Left forelimb (tissue), 1 donor: ENCODE measurements at regions not wholly inside any gene's neighbourhood (a gene's known extent, or its start where the extent isn't known, plus 50 kb on each side); places are given as distances from the start of the nearest gene placed in this dataset.
"Not testable (repeated sequence)": the region's sequence is repeated elsewhere in the genome, so short reads cannot be mapped to it uniquely, and the experiment has no call there.

Experiments used
- DNase-seq: peaks from one replicate; pipeline ENCODE4 v3.0.0-alpha.2; 2018; ENCODE audit warnings: low spot score

DNA sequence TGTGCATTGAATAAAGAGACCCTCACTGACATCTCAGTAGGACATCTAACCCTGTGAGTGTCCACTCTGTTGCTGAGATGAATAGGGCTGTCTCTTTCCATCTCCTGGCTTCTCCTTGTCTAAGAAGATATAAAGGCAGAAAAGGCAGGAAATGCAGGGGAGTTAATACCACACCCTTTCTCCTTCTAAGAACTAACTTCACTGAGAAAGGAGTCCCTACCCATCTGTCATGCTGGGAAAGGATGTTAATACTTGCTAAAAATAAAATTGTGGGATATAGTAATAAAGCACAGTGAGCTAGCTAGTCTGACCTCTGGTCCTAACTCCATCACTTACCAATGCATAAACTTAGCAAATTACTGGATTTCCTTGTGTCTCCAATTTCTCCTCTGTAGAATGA, 213.9 kb upstream of the FIGN start:
- DNase-seq = no peak

DNA sequence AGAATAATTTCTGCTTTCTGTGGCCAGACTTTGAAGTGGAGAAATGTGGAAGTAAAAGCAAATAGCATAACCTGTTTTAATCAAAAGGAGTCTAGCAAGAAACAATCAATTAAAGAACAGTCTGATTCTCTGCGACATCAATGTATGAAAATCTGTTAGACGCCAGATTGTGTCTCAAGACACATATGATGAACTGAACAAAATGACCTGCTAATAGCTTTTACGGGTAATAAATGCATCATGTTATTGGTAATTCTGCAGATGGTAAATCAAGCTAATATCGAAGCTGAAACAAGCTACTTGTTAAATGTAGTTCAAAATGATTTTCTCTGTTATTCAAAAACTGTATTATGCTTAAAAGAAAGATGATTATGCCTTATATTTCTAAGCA, 208.5 kb upstream of the FIGN start:
- no peak for DNase-seq

DNA sequence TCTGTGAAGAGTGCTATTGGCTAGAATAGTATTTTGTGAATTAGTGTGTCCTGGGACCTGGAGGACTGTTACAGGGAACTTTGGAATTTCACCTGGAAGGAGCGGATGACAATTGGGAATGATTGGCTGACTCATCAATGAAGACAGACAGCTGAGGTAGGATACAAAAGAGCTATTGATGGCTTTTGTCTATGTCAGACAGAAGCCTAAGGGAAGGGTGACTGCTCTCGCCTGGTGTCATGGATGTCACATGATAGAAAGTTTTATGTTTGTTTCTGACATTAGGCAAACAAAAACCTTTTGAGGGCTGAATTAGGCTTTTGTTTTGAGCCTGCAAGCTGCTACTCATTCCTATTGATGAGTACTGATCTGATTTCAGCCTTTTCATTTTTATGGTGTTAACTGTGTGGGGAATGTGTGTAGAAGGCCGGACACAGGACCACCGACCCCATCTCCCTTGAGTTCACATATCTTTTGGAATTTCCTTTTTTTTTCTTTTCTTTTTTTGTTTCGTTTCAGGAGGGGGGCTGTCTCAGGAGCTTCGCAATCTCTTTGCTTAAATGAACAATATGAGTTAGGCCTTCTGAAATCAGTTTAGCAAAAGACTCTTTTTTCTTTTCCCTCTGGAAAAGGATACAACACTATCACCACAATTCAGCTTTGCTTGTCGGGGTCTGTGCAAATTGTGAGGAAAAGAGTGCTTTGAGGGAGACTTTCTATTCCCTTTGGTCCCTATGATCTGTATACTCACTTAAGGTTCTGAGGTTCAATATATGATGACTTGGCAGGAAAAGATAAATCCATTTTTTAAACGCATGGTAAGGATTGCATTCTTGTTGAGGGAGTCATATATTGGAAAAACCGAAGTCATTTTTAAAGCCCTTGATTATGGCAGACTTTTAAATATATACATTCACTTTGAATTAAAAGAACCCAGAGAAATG, 207.9 kb upstream of the FIGN start:
- DNase-seq = no peak

DNA sequence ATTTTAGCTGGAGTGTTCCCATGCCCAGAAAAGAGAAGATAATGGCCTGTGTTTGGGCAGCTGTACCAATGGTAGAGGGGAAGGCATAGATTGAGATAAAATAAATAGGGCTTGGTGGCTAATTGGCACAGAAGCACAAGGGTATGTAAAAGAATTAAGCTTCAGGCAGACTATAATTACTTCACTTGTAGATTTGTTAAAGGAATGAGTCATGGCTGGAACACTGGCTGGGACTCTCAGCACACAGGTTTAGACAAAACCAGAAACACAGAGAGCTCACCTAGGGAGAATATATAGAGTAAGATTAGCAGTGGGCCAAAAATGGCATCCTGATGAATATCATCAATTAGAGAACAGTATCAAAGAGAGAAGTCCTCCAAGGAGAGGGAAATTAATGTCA, 198.3 kb upstream of the FIGN start:
- no peak for DNase-seq

DNA sequence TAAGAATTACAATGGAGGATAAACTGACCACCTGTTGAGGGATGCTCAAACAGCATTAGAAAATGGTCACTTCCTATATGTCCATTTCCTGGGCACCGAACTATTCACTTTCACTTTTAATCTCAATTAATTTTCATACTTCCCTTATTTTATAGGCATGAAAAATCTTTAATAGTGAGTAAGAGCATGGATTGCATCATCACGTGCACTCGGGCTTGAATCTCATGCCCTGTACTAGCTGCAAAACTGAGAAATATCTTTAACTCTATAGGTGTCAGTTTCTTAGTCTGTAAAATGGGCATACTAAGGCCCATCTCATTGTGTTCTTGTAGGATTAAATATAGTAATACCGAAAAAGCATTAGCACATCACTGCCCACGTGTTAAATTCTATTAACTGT, 183.9 kb upstream of the FIGN start:
- no peak for DNase-seq

DNA sequence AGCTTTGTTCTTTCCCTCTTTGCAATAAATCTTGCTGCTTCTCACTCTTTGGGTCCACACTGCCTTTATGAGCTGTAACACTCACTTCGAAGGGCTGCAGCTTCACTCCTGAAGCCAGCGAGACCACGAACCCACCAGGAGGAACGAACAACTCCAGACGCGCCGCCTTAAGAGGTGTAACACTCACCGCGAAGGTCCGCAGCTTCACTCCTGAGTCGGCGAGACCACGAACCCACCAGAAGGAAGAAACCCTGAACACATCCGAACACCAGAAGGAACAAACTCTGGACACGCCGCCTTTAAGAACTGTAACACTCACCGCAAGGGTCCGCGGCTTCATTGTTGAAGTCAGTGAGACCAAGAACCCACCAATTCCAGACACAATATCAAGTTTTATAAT, 178.7 kb upstream of the FIGN start:
- not testable (repeated sequence) for DNase-seq

DNA sequence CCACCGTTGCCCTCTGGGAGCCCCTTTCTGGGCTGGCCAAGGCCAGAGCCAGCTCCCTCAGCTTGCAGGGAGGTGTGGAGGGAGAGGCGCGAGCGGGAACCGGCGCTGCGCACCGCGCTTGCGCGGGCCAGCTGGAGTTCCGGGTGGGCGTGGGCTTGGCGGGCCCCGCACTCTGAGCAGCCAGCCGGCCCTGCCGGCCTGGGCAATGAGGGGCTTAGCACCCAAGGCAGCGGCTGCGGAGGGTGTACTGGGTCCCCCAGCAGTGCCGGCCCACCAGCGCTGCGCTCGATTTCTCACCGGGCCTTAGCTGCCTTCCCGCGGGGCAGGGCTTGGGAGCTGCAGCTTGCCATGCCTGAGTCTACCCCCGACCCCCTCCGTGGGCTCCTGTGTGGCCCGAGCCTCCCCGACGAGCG, 177.7 kb upstream of the FIGN start:
- DNase-seq = not testable (repeated sequence)

DNA sequence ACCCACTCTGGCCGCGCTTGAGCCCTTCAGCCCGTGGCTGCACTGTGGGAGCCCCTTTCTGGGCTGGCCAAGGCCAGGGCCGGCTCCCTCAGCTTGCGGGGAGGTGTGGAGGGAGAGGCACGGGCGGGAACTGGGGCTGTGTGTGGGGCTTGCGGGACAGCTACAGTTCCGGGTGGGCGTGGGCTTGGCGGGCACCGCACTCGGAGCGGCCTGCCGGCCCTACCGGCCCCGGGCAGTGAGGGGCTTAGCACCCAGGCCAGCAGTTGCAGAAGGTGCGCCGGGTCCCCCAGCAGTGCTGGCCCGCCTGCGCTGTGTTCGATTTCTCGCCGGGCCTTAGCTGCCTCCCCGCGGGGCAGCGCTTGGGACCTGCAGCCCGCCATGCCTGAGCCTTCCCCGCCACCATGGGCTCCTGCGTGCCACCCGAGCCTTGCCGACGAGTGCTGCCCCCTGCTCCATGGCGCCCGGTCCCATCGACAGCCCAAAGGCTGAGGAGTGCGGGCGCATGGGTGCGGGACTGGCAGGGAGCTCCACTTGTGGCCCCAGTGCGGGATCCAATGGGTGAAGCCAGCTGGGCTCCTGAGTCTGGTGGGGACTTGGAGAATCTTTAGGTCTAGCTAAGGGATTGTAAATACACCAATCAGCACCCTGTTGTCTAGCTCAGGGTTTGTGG, 173.7 kb upstream of the FIGN start:
- no peak for DNase-seq

DNA sequence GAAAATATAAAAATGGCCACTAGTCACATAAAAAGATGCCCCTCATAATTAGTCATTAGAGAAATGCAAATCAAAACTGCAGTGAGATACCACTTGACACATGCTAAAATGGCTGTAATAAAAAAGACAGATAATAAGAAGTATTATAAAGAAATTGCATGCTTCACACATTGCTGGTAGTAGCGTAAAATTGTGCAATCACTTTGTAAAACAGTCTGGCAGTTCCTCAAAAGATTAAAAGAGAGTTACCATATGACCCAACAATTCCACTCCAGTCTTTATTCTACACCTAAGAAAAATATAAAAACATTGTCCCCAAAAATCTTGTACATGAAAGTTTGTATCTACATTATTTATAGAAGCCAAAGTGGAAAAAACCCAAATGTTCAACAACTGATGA, 170.6 kb upstream of the FIGN start:
- DNase-seq = no peak

DNA sequence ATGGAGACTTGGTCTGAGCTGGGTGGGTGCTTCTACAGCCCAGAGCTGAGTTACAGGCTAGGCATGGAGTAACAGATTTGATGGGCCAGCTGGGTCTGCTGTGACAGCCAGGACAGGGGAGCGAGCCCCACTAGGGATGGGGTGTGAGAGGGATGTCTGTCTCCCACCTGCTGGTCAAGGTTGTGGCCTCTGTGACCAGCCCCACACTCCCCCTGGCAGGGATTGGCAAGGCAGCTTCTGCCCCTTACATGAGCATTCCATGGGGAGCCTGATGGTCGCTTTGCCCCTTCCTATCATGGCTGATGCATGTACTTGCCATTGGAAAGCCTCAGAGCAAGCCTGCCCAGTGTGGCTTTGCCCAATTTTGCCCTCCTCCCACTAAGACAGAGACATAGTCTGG, 162.0 kb upstream of the FIGN start:
- no peak for DNase-seq

DNA sequence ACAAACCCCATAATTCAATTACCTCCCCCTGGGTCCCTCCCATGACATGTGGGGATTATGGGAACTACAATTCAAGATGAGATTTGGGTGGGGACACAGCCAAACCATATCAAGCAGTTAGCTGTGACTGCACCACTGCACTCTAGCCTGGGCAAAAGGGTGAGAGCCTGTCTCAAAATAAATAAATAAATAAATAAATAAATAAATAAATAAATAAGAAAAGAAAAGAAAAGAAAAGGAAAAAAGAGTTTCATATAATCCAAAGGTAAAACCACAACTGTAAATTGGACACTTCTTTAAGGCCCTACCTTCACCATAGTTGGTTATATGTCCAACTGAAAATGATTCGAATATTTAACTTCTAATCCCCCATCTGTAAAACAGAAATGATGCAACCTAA, 157.6 kb upstream of the FIGN start:
- not testable (repeated sequence) for DNase-seq

DNA sequence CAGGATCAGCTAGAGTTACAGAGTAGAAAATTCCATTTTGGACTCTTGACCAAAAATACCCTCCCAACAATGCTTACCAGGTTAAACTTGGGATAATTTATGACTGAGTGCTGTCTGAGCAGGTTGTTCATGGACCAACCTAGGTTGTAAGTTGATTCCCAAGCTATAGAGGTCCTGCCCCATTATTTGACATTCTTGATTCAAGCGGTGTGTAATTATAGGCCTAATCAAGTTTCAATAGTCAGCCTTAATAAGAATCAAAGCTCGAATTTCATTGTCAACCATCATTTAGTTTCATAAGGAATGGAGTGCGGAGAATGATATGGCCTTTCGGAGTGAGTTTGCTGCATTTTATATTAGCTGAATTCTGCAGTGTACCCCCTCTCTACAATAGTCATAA, 152.8 kb upstream of the FIGN start:
- DNase-seq = no peak

DNA sequence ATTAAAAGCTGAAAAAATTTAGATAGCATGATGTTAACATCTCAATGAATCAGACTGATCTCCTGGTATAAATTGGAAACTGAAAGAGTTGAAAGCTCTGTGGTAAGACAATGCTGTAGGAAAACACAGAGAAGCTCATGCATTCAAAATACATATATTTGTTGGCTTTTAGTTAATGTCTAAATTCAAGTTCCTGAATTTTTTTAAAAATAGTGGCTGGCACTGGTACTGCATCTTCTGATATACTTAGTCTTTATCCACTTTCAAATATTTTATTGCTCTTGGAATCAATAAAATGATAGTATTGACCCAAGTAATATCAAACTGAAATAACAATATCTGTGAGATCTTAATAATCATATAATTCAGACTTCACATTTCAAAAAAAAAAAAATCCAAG, 151.4 kb upstream of the FIGN start:
- DNase-seq = no peak

DNA sequence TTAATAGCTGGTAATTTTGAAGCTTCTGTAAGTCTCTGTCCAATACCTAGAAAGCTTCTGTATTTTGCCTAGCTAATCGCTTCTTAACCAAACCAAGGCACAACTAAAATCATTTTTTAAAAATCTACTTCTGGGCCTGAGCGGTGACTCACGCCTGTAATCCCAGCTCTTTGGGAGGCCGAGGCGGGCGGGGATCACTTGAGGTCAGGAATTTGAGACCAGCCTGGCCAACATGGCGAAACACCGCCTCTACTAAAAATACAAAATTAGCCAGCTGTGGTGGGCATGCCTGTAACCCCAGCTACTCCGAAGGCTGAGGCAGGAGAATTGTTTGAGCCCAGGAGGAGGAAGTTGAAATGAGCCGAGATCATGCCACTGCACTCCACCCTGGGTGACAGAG, 148.6 kb upstream of the FIGN start:
- DNase-seq = no peak

DNA sequence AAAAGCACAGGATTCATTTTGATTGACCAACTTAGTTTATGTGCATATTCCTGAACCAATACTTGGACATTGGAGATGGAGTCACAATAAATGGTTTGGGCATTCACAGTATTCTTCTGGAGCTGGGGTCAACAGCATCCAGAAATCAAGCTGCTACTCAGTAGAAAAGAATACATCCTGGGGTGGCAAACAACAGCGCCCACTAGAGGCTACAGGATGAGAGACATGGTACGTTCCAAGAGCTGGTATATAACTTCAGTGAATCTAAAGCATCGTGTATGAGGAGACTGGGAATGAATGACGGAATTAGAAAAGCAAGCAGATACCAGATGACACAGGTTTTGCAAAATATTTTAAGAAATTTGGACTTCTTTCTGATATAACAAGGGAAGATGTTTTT, 142.9 kb upstream of the FIGN start:
- DNase-seq = no peak

DNA sequence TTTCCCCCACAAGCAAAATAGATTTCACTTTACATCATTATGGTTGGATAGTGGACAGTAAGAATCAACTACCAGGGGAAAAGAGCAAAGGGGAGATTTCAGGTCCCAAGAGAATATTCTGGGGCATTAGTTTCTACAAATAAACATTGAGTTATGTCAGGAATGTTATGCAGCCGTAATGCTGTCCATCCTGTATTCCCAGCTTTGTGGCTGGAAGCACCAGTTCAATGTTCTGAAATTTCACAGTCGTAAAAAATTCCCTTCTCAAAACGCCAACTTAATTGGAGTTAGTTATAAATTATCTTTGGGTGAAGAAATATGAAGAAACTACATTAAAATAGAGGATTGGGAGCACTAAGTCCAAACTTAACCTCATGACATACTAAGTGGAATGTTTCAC, 141.5 kb upstream of the FIGN start:
- no peak for DNase-seq

DNA sequence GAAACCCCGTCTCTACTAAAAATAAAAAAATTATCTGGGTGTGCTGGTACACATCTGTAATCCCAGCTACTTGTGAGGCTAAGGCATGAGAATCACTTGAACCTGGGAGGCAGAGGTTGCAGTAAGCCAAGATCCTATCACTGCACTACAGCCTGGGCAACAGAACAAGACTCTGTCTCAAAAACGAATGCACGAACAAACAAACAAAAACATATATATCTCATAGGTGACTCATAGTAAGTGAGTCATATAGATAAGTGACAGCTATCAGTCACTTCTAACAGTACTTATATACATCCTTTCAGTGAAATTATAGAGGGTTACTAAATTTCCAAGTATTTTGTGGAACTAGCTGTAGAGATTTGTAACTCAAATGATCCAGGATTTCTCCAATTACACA, 127.3 kb upstream of the FIGN start:
- no peak for DNase-seq

DNA sequence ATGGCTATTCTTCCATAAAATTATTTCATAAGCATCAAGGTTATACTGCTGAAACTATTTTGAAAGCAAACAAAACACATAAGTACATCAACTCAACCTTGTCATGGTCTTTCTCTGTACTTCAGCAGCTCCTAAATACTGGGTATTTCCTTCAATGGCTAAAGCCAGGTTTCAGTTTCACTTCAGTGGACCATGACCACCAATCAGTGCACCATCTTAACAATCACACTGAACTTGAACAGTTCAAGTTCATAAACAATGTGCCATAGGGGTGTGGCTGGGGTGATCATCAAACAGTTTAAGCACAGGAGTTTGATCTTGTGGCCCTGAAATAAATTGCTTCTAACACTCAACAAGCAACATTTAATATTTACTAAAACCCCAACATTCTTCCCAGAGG, 124.1 kb upstream of the FIGN start:
- DNase-seq = no peak

DNA sequence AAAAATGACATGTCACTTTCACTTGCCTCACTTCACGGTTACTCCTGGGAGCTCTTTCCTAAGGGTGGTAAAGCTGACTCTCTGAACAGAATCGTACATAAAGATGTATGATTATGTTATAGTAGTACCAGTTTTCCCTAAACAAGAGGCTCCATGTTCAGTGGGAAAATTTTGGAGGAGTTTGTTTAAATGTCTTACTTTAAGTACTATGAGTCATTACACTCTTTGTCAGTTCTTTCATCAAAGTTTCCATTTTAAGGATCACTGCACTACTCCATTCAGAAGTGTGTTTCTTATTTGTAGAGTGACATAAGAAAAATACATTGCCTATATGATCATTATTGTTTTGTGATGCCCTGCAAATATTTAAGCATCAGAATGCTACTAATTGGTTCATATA, 121.1 kb upstream of the FIGN start:
- no peak for DNase-seq

DNA sequence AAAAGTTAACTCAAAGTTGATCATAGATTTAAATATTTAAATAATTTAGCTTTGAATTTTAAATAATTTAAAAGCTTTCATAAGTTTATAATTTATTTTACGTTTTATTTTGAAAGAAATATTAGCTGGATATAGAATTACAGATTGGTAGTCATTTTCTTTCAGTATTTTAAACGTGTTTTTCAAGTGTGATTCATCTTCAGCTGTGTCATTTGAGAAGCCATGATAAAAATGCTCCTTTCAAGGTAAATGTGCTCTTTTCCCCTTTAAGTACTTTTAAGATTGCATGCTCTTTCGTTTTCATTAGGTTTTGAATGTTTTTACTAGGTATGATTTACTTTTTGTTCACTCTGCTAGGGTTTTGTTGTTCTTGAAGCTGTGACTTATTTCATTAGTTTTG, 116.8 kb upstream of the FIGN start:
- DNase-seq = no peak

DNA sequence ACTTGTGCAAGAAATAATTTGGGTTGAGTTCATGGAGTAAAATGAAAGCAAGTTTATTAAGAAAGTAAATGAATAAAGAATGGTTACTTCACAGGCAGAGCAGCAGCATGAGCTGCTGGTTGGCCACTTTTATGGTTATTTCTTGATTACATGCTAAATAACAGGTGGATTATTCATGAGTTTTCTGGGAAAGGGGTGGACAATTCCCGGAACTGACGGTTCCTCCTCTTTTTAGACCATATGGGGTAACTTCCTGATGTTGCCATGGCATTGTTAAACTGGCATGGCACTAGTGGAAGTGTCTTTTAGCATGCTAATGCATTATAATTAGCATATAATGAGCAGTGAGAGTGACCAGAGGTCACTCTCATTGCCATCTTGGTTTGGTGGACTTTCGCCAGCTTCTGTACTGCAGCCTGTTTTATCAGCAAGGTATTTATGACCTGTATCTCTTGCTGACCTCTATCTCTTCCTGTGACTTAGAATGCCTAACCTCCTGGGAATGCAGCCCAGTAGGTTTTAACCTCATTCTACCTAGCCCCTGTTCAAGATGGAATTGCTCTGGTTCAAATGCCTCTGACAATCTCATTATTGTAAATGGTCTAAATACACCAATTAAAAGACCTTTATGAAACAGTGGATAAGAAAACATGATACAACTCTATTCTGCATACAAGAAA, 114.1 kb upstream of the FIGN start:
- no peak for DNase-seq

DNA sequence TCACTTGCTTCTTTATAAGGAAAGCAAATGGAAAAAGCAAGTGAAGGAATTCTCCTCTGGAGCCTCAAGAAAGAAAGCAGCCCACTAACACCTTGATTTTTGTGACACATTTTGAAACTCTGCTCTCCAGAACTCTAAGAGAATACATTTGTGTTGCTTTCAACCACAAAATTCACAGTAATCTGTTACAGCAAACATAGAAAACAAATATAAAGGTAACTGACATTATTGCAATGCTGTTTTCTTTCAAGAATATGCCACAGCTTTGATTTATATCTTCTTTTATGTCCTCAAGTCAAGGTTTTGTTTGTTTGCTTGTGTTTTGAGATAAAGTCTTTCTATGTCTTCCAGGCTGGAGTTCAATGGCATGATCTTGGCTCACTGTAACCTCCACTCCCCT, 103.1 kb upstream of the FIGN start:
- DNase-seq = no peak

DNA sequence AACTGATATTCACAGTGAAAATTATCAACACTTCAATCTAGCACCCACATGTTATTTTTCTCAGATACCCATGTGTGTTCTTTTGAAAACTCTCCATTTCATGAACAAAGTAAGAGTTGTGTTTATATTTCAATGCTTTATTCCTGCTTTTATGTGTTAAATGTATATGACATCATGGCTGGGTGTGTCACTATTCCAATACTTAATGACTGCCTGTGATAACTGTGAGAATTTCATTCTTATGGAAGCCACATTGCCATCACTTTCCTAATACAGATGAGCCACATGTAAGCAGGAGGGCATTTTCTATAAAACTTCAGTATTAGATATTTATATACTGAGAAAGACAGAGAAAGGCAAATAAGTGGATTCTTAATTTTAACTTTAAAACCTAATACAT, 100.4 kb upstream of the FIGN start:
- no peak for DNase-seq
